Stimulated activated CD4-positive, alpha-beta T cell treated with anti-CD3 and anti-CD28 coated beads, Interleukin-1b, Interleukin-23, amount 100 ng/mL, for 1 hour (primary cell): ENCODE measurements at regions not wholly inside any gene's neighbourhood (a gene's known extent, or its start where the extent isn't known, plus 50 kb on each side); places are given as distances from the start of the nearest gene placed in this dataset.

ENCODE experiments used
- DNase-seq, 2 donors: peaks; one replicate each; pipeline ENCODE4 v3.0.0-alpha.2; 2020; ENCODE audit warnings: low read depth in 2 of 2

DNA sequence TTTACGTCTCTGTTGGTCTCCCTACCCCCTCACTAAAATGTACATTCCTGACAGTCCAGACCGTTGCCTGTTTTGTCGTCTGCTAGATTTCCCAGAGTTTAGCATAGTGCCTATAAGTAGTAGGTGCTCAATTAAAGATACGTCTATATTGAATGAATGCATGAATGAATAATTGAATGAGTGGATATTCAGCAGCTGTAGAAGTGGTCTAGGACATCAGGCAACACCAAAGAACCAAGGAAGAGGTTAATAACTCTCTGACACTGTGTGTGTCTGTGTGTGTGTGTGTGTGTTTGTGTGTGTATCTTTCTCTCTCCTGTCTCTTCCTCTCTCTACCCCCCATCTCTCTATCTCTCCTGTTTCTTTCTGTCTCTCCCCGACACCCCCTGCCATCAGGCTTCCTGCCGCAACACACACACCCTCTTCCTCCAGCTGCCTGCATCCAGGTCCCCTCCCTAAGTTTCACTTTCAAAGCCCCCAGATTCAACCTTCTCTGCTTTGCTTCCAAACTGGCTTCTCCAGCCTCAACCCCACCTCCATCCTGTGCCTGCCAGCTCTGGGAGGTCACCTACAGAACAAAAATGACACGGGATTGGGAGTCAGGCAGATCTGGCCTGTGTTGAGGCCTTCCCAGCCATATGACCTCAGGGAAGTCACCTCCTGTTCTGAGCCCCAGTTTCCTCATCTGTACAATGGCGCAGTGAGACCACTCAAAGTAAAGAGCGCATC lies 119.9 kb upstream of the NCOR2 start:
- no peak for DNase-seq

DNA sequence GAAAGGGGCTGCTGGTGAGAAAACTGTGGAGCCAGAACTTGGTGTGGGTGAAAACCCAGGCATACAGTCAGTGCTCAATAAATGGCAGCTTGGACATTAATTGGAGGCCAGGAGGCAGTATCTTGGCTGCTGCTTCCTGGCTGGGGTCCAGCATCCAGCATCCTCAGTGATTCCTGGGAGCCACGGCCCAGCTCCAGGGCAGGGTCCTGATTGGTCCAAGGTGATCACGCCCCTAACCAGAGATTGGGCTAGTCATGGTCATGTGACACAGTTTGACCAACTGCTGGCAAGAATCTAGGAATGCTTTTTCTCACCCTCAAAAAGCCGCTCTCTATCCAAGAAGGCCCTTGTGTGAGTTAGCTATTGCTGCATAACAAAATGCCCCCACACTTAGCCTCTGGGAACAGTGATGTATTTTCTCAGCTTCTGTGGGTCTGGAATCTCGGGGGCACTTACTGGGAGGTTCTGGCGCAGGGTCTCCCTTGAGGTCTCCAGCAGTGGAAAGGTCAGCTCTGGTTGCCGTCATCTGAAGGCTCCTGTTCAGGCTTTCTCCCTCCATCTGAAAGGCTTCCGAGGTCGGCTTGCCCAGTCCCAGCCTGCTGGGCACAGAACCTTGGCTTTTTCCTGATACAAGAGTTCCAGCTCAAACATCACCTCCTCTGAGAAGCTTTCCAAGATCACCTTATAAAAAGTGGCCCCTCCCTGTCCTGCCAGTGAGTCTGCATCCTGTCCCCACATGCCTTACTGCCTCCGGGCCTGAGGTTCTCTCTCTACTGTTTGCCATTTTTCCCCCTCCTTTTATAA lies 119.2 kb upstream of the NCOR2 start:
- DNase-seq, result no peak

DNA sequence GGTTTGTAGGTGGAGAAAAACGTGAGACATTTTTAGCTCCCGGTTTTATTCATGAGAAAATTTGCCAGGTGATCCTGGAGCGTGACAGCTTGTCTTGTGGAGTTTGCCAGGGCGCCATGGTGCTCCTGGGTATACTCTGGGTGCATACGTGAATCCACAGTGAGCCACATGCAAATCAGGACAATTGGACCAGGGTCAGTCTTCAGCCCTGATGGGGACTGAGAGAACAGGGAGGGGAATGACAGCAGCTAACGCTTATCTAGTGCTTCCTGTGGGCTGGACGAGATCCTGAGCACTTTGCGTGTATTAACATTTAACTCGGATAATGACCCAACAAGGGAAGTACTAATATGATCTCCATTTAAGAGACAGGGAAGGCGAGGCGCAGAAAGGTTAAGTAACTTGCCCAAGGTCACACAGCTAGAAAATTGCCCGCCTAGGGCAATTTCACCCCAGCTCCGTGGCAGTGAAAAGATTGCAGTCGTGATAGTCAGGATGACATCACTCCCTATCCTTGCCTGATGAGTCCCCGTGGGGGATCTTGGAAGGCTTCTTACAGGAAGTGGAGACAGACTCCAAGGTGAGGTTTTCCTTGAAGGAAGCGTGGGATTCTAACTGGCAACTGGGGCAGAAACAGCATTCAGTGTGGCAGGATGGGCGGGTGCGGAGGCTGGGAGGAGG lies 118.4 kb upstream of the NCOR2 start:
- no peak for DNase-seq

- DNase-seq, result no peak
Observed at GRCh38 chr12:124684971-124685688, 117.7 kb upstream of the NCOR2 start.

GRCh38 chr12:124684496-124684895 lies 117.1 kb upstream of the NCOR2 start:
- no peak for DNase-seq

- no peak for DNase-seq
Observed at GRCh38 chr12:124683152-124684124, 116.0 kb upstream of the NCOR2 start.

- DNase-seq, result no peak
Observed at GRCh38 chr12:124682425-124683151, 115.2 kb upstream of the NCOR2 start.

DNA sequence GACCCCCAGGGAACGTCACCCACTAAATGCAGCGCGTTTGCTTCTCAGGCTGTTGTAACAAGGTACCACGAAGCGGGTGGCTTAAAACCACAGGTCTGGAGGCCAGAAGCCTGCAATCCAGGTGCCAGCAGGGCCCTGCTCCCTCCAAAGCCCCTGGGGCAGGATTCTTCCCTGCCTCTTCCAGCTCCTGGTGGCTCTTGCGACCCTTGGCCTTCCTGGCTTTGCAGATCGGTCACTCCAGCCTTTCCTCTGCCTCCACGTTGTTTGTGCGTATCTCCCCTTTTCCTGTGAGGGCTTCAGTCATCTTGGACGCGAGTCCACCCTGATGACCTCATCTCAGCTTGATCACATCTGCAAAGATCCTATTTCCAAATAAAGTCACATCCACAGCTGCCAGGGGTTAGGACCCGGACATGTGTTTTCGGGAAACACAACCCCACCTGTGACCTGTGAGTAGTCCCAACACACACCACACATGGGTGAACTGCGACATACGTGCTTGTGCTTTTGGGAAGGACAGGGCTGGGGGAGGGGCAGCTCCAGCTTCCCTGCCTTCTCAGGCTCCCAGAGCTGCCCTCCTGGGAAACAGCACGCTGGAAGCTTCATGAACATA lies 114.5 kb upstream of the NCOR2 start:
- no peak for DNase-seq

GRCh38 chr12:124680863-124681778 lies 113.7 kb upstream of the NCOR2 start:
- no peak for DNase-seq

- DNase-seq, result no peak
Observed at GRCh38 chr12:124679533-124680371, 112.3 kb upstream of the NCOR2 start.

DNA sequence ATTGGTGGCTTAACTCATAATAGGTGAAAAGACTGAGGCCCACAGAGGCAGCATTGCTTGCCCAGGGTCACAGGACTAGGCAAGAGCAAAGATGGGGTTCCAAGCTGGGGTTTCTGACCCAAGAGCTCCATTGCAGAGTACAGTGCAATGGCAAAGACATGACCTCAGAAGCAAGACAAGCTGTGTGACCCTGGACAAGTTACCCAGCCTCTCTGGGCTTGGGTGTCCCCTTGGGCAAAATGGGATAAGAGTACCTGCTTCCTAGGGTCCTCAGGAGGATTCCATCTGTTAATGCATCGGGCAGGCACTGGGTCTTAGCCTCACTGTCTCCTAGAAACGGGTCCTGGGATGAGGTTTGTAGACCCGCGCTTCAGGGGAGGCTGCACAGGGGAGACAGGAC lies 111.6 kb upstream of the NCOR2 start:
- no peak for DNase-seq

GRCh38 chr12:124678421-124678893 lies 111.0 kb upstream of the NCOR2 start:
- DNase-seq, result no peak

GRCh38 chr12:124677552-124678356 lies 110.3 kb upstream of the NCOR2 start:
- DNase-seq, result no peak

- no peak for DNase-seq
Observed at GRCh38 chr12:124676714-124677462, 109.5 kb upstream of the NCOR2 start.

DNA sequence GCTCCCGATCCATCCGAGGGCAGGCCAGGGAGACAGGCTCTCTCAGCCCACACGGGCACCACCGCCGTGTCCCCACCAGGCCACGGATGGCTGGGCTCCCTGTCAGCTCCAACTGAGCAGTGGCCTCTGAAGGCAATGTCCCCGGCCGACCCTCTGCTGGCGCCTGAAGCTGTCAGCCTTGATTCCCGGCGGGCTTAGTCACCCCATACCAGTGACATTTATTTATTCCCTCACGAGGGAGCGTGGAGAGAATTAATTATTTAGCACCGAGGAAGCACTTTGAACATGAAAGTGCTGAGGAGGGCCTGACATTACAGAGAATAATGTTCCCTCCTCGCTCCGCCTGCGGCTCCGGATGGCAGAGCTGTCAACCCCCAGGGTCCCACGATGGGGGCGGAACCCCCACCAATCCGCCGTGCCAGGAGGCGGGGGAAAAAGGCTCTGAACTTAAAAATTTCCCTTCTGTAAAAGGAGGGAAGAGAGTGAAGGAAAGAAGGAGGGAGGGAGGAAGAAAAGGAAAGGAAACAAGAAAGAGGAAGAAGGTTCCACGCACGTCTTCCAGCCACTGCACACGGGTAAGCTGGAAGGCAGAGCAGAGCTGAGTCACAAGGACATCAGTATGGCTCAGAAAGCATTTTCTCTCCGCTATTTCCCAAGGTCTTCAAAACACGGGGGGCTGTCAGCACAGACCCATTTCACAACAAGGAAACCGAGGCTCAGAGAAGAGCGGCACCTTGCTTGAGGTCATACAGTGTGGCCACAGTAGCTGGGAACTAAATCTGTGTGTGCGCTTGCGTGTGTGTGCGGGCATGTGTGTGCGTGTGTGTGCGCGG lies 108.7 kb upstream of the NCOR2 start:
- no peak for DNase-seq
